H1 (cell line): ENCODE measurements at regions not wholly inside any gene's neighbourhood (a gene's known extent, or its start where the extent isn't known, plus 50 kb on each side); places are given as distances from the start of the nearest gene placed in this dataset.

Source experiments
- CTCF ChIA-PET: fragments of 300-600 bp; sonication (Branson Sonifier 250); formaldehyde crosslinking; loops from one replicate; lab custom pipeline; 2021; ENCODE audit not compliant: partially characterized antibody; lab: Charles Lee
- POLR2A ChIA-PET: fragments of 300-600 bp; sonication (Branson Sonifier 250); formaldehyde crosslinking; loops from one replicate; lab custom pipeline; 2021; ENCODE audit warnings: inconsistent platforms; ENCODE audit not compliant: partially characterized antibody; lab: Charles Lee
- DNase-seq, 2 experiments: peaks; one replicate each; pipeline versions ENCODE4 v3.0.0 to v3.0.0-alpha.2; 2010 to 2022; ENCODE audit warnings: low spot score in 2 of 2, low read depth in 1 of 2, mixed read lengths in 1 of 2
- FAIRE-seq: peaks from 2 replicates; lab custom pipeline; 2011; peaks lifted over from hg19 to GRCh38; lab: Jason Lieb, UNC
- H2AFZ ChIP-seq: 2 replicates; pipeline ENCODE4 v1.8.1; 2012; ENCODE audit warnings: low read length, inconsistent platforms
- H2AK5ac ChIP-seq: 2 replicates; pipeline ENCODE4 v1.6.1; 2013; ENCODE audit warnings: low read depth, low read length
- H2BK120ac ChIP-seq: replicated peaks from 2 replicates; pipeline ENCODE3; 2013; ENCODE audit warnings: low read depth, low read length, inconsistent platforms
- H2BK12ac ChIP-seq: 2 replicates; pipeline ENCODE4 v1.6.1; 2013; ENCODE audit warnings: low read depth, low read length
- H2BK15ac ChIP-seq: 2 replicates; pipeline ENCODE4 v1.6.1; 2013; ENCODE audit warnings: low read length
- H2BK20ac ChIP-seq: 2 replicates; pipeline ENCODE4 v1.6.1; 2013; ENCODE audit warnings: low read length
- H2BK5ac ChIP-seq: 2 replicates; pipeline ENCODE4 v1.6.1; 2013; ENCODE audit warnings: low read depth, low read length
- H3K14ac ChIP-seq: 2 replicates; pipeline ENCODE4 v1.6.1; 2013; ENCODE audit warnings: inconsistent platforms; ENCODE audit not compliant: insufficient read length
- H3K18ac ChIP-seq: 2 replicates; pipeline ENCODE4 v1.6.1; 2013; ENCODE audit warnings: low read length; ENCODE audit errors: extremely low read depth
- H3K23ac ChIP-seq: 2 replicates; pipeline ENCODE4 v1.6.1; 2013; ENCODE audit warnings: inconsistent platforms; ENCODE audit not compliant: insufficient read length
- H3K23me2 ChIP-seq: 2 replicates; pipeline ENCODE4 v1.6.1; 2013; ENCODE audit warnings: low read depth, low read length
- H3K27ac ChIP-seq: 2 replicates; pipeline ENCODE4 v1.6.1; 2011; ENCODE audit warnings: low read depth, low read length, inconsistent platforms
- H3K27me3 ChIP-seq, 4 experiments: replicated peaks in 1 of 4; 1 replicate in 1 of 4; 2 replicates in 3 of 4; pipeline versions ENCODE4 v1.6.1 to v1.8.1; 2011 to 2013; ENCODE audit warnings: low read length in 3 of 4, mild to moderate bottlenecking in 3 of 4, inconsistent platforms in 2 of 4, mixed read lengths in 2 of 4, moderate library complexity in 1 of 4; ENCODE audit not compliant: control insufficient read depth in 3 of 4, insufficient read depth in 3 of 4; ENCODE audit errors: extremely low read depth in 1 of 4
- H3K36me3 ChIP-seq, 4 experiments: 2 replicates each; pipeline versions ENCODE4 v1.6.1 to v1.8.1; 2011 to 2013; ENCODE audit warnings: mild to moderate bottlenecking in 4 of 4, low read length in 3 of 4, moderate library complexity in 2 of 4, control low read depth in 1 of 4, inconsistent platforms in 1 of 4; ENCODE audit not compliant: insufficient read depth in 4 of 4, control insufficient read depth in 2 of 4
- H3K4ac ChIP-seq: replicated peaks from 2 replicates; pipeline ENCODE3; 2013; ENCODE audit warnings: low read length, low read depth, mixed read lengths, inconsistent platforms; ENCODE audit not compliant: insufficient read length
- H3K4me1 ChIP-seq, 4 experiments: replicated peaks in 1 of 4; 1 replicate in 1 of 4; 2 replicates in 3 of 4; pipeline versions ENCODE4 v1.6.1 to v1.8.1; 2011 to 2013; ENCODE audit warnings: low read length in 3 of 4, inconsistent platforms in 2 of 4, mixed read lengths in 1 of 4; ENCODE audit not compliant: insufficient read depth in 4 of 4, control insufficient read depth in 3 of 4
- H3K4me2 ChIP-seq, 2 experiments: 2 replicates each; pipeline versions ENCODE4 v1.6.1 to v1.8.1; 2011 to 2013; ENCODE audit warnings: low read depth in 2 of 2, low read length in 2 of 2, control low read depth in 1 of 2, inconsistent platforms in 1 of 2, mild to moderate bottlenecking in 1 of 2; ENCODE audit not compliant: insufficient read depth in 1 of 2
- H3K4me3 ChIP-seq, 4 experiments: fragments of 200-600, 300-600 bp in 1 of 4; sonication (generic), shearing (Covaris generic), sonication (Bioruptor Twin) in 1 of 4; 2 replicates each; pipeline versions ENCODE4 v1.5.1 to v1.8.1; 2011 to 2016; ENCODE audit warnings: low read length in 4 of 4, low read depth in 3 of 4, control low read depth in 2 of 4, inconsistent platforms in 2 of 4, mild to moderate bottlenecking in 2 of 4, mixed read lengths in 1 of 4, moderate library complexity in 1 of 4; ENCODE audit not compliant: insufficient read depth in 2 of 4; ENCODE audit errors: extremely low read depth in 1 of 4
- H3K56ac ChIP-seq: replicated peaks from 2 replicates; pipeline ENCODE3; 2013; ENCODE audit warnings: low read depth, mild to moderate bottlenecking, mixed read lengths, low read length, inconsistent platforms; ENCODE audit not compliant: insufficient read length
- H3K79me1 ChIP-seq: 2 replicates; pipeline ENCODE4 v1.6.1; 2013; ENCODE audit warnings: low read depth, low read length, control low read depth
- H3K79me2 ChIP-seq, 2 experiments: 2 replicates each; pipeline versions ENCODE4 v1.6.1 to v1.8.1; 2012 to 2013; ENCODE audit warnings: low read length in 2 of 2, mild to moderate bottlenecking in 2 of 2, inconsistent platforms in 1 of 2; ENCODE audit not compliant: insufficient read depth in 2 of 2, control insufficient read depth in 1 of 2
- H3K9ac ChIP-seq, 4 experiments: replicated peaks in 1 of 4; 1 replicate in 1 of 4; 2 replicates in 3 of 4; pipeline versions ENCODE4 v1.6.1 to v1.8.1; 2011 to 2013; ENCODE audit warnings: low read depth in 3 of 4, low read length in 3 of 4, control low read depth in 2 of 4, mild to moderate bottlenecking in 2 of 4, moderate library complexity in 2 of 4, inconsistent platforms in 1 of 4; ENCODE audit errors: extremely low read depth in 1 of 4
- H3K9me3 ChIP-seq, 2 experiments: 2 replicates each; pipeline versions ENCODE4 v1.6.1 to v1.8.1; 2012 to 2013; ENCODE audit warnings: mild to moderate bottlenecking in 2 of 2, moderate library complexity in 2 of 2, control low read depth in 1 of 2, inconsistent platforms in 1 of 2, low read depth in 1 of 2, low read length in 1 of 2, mixed read lengths in 1 of 2; ENCODE audit not compliant: insufficient read depth in 2 of 2
- H4K20me1 ChIP-seq, 2 experiments: replicated peaks in 1 of 2; 2 replicates each; pipeline versions ENCODE3 to v1.8.1; 2011 to 2013; ENCODE audit warnings: inconsistent platforms in 2 of 2, low read length in 2 of 2, mild to moderate bottlenecking in 1 of 2; ENCODE audit not compliant: insufficient read depth in 2 of 2, control insufficient read depth in 1 of 2
- H4K5ac ChIP-seq: 2 replicates; pipeline ENCODE4 v1.6.1; 2013; ENCODE audit warnings: low read length, low read depth, mixed read lengths, inconsistent platforms; ENCODE audit not compliant: insufficient read length
- H4K8ac ChIP-seq: 2 replicates; pipeline ENCODE4 v1.8.0; 2013; ENCODE audit warnings: mild to moderate bottlenecking, moderate library complexity, low read length, inconsistent platforms; ENCODE audit not compliant: insufficient read depth; ENCODE audit errors: extremely low read depth
- H4K91ac ChIP-seq: replicated peaks from 2 replicates; pipeline ENCODE3; 2013; ENCODE audit warnings: low read length, mixed read lengths, inconsistent platforms; ENCODE audit not compliant: insufficient read length
- ATF2 ChIP-seq: IDR thresholded peaks from 2 replicates; pipeline ENCODE4 v1.6.1; 2012; ENCODE audit warnings: low read length, inconsistent platforms
- BCL11A ChIP-seq, 2 experiments: IDR thresholded peaks; one replicate each; pipeline ENCODE4 v1.6.1; 2011; ENCODE audit warnings: low read depth in 2 of 2, low read length in 2 of 2, mild to moderate bottlenecking in 2 of 2
- CBX5 ChIP-seq: fragments of 300-800, 300-1000 bp; sonication (generic); IDR thresholded peaks from 2 replicates; pipeline ENCODE4 v1.7.1; 2016; ENCODE audit warnings: antibody characterized with exemption, low read length, low read depth
- GTF2F1 ChIP-seq: IDR thresholded peaks from 2 replicates; pipeline ENCODE4 v1.6.1; 2012; ENCODE audit warnings: low read depth, low read length, improper control_type of control experiment, borderline replicate concordance
- JUND ChIP-seq: IDR thresholded peaks from 2 replicates; pipeline ENCODE4 v1.6.1; 2011; ENCODE audit warnings: mild to moderate bottlenecking, improper control_type of control experiment, low read length
- NRF1 ChIP-seq: IDR thresholded peaks from 2 replicates; pipeline ENCODE4 v1.6.1; 2011; ENCODE audit warnings: mild to moderate bottlenecking, low read depth, low read length, improper control_type of control experiment
- PHF8 ChIP-seq: fragments of 200-600 bp; sonication (generic); conservative IDR thresholded peaks from 2 replicates; pipeline ENCODE4 v1.7.1; 2012; ENCODE audit warnings: low read depth, mild to moderate bottlenecking, inconsistent platforms, low read length, moderate library complexity
- RNF2 ChIP-seq: fragments of 200-900, 300-1000 bp; sonication (generic); IDR thresholded peaks from 2 replicates; pipeline ENCODE4 v1.7.1; 2016; ENCODE audit warnings: borderline replicate concordance, low read depth, mild to moderate bottlenecking, antibody characterized with exemption, low read length; ENCODE audit not compliant: poor library complexity, severe bottlenecking; ENCODE audit errors: missing control alignments
- SAP30 ChIP-seq: fragments of 300-600 bp; sonication (generic); IDR thresholded peaks from 2 replicates; pipeline ENCODE4 v1.7.1; 2012; ENCODE audit warnings: low read length, moderate library complexity, mild to moderate bottlenecking, inconsistent platforms; ENCODE audit not compliant: insufficient read depth, insufficient replicate concordance
- YY1 ChIP-seq: IDR thresholded peaks from 2 replicates; pipeline ENCODE4 v1.6.1; 2011; ENCODE audit warnings: low read depth, mild to moderate bottlenecking, low read length
- ZNF274 ChIP-seq: IDR thresholded peaks from 2 replicates; pipeline ENCODE4 v1.7.0; 2012; ENCODE audit warnings: low read length, borderline replicate concordance; ENCODE audit errors: extremely low read depth
- WGBS, 2 experiments: shearing (Covaris generic) in 1 of 2; methylation state at CpG; one replicate each; pipeline versions ENCODE4 v1.1.6 to v1.1.7; 2013 to 2015; ENCODE audit warnings: low lambda C conversion rate in 2 of 2, mixed read lengths in 2 of 2, inconsistent platforms in 1 of 2, low coverage in 1 of 2, missing lambda C conversion rate in 1 of 2; ENCODE audit not compliant: insufficient replicate concordance in 2 of 2, insufficient coverage in 1 of 2, insufficient read length in 1 of 2; ENCODE audit errors: extremely low coverage in 1 of 2, missing lambda C conversion rate in 1 of 2; 5-methylcytosine and 5-hydroxymethylcytosine counted together
- TF ChIP-seq, protein P1 (sequence below): IDR thresholded peaks from 2 replicates; pipeline ENCODE4 v1.6.1; 2011; ENCODE audit warnings: low read depth, mild to moderate bottlenecking, low read length; ENCODE audit not compliant: insufficient read depth

DNA sequence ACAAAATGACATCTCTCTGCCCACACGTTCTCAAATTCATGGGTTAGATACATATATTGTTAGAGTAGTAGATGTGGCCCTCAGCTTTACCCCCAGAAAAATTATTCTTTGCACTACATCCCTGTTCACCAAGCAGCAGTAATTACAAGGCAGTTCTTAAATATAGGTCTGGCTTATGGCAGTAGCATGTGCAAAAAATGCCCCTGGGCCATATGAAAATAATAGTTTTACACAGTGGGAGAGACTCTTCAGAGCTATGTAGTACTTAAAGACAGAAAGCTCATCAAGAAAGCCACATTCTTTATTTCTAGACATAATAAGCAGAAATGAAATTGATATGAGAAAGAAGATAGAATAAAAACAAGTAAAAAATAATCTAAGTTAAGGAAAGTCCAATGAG is 196.3 kb upstream of the FOXP2 start:
- no peak overlapping the region for H3K14ac ChIP-seq
- H3K56ac ChIP-seq = no peak overlapping the region
- no peak overlapping the region for H2BK12ac ChIP-seq
- no peak overlapping the region for H2AK5ac ChIP-seq
- no peak overlapping the region for H3K4me2 ChIP-seq
- ChIA-PET CTCF (interaction anchor here (1.2 kb wide), 1 partner anchor 10 kb away, joined by 3 read pairs; no protein-coding TSS in a partner anchor), POLR2A (no interaction called here)
- no peak overlapping the region for H3K9ac ChIP-seq
- H3K27me3 ChIP-seq = peaks cover 0 to 1% (median 0%) of the 10 kb centered on the region in 4 experiments; a peak in 1 of 7 replicates
- H3K27ac ChIP-seq = no peak overlapping the region
- no peaks in the 10 kb centered on the region for H3K9me3 ChIP-seq
- H2BK5ac ChIP-seq = no peak overlapping the region
- no peak overlapping the region for H2BK15ac ChIP-seq
- H4K20me1 ChIP-seq = no peaks in the 10 kb centered on the region
- H4K8ac ChIP-seq = no peak overlapping the region
- no peaks in the 10 kb centered on the region for H3K36me3 ChIP-seq
- H3K23ac ChIP-seq = no peak overlapping the region
- no peak overlapping the region for H2BK20ac ChIP-seq
- no peak overlapping the region for H3K4ac ChIP-seq
- H2AFZ ChIP-seq = no peak overlapping the region
- no peak for DNase-seq
- no peak overlapping the region for H4K5ac ChIP-seq
- peaks cover 0 to 5% (median 1%) of the 10 kb centered on the region in 4 experiments; a peak in 1 of 7 replicates for H3K4me1 ChIP-seq
- FAIRE-seq = no peak
- no peak overlapping the region for H2BK120ac ChIP-seq
- H3K4me3 ChIP-seq = no peak overlapping the region
- WGBS, 2 experiments = 88% methylated on average over 1 of the region's 1 CpG; no CpG with 5 or more reads in 1 of the 2 experiments
- no peaks in the 10 kb centered on the region for H3K79me2 ChIP-seq
- H3K18ac ChIP-seq = no peak overlapping the region
- no peak overlapping the region for H4K91ac ChIP-seq
- no peaks in the 10 kb centered on the region for H3K79me1 ChIP-seq
- no peaks in the 10 kb centered on the region for H3K23me2 ChIP-seq
- TF ChIP-seq CBX5 = no peak
- TF ChIP-seq, protein P1, sequence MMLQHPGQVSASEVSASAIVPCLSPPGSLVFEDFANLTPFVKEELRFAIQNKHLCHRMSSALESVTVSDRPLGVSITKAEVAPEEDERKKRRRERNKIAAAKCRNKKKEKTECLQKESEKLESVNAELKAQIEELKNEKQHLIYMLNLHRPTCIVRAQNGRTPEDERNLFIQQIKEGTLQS = no peak
- TF ChIP-seq NRF1 = no peak
- TF ChIP-seq SAP30 = no peak
- no peak for TF ChIP-seq JUND
- TF ChIP-seq PHF8 = no peak
- no peak for TF ChIP-seq ZNF274
- TF ChIP-seq YY1 = no peak
- no peak for TF ChIP-seq GTF2F1
- TF ChIP-seq RNF2 = no peak
- no peak for TF ChIP-seq BCL11A (IDR thresholded peaks at IDR 0.05; ENCODE audit: low read depth in 2 of 2, low read length in 2 of 2)
- TF ChIP-seq ATF2 = no peak
